ENCODE measurements at regions not wholly inside any gene's neighbourhood (a gene's known extent, or its start where the extent isn't known, plus 50 kb on each side); places are given as distances from the start of the nearest gene placed in this dataset.

DNA sequence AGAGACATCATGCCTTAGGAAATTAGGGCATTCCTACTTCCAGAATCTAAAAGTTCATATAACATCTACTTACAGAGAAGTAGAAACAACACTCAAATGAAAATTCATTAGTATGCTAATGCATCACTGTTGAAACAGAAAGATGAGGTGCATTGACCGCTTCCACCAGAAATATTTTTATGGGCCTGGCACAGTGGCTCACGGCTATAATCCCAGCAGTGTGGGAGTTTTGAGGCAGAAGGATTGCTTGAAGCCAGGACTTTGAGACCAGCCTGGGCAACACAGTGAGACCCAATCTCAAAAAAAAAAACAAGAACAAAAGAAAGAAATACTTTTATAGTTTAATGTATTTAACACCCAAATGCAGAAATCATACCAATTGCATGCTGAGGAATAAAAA, 220.9 kb downstream of the SKIDA1 start:
- H3K23ac ChIP-seq (ENCODE audit: low read length in 2 of 2), result no peak overlapping the region
- H3K27ac ChIP-seq (ENCODE audit: low read length, poor library complexity, severe bottlenecking), result no peak overlapping the region
- no peak overlapping the region for H3K4me2 ChIP-seq (ENCODE audit: low read length, poor library complexity, severe bottlenecking)
- no peak overlapping the region for H2BK15ac ChIP-seq (ENCODE audit: low read depth, poor library complexity, severe bottlenecking)
- no peak overlapping the region for H2AFZ ChIP-seq (ENCODE audit: low read depth, low read length)
- 100% methylated on average over 1 of the region's 2 CpGs for WGBS
- H3K9me3 ChIP-seq (ENCODE audit: control insufficient read depth, low read length), result no peaks in the 10 kb centered on the region
- no peaks in the 10 kb centered on the region for H3K79me1 ChIP-seq (replicated peaks; ENCODE audit: low read length, poor library complexity, severe bottlenecking)
- no peak overlapping the region for H2BK5ac ChIP-seq (ENCODE audit: low read depth, low read length, poor library complexity, severe bottlenecking)
- H3K4ac ChIP-seq (ENCODE audit: low read depth in 1 of 2, low read length in 2 of 2), result no peak overlapping the region
- H3K9ac ChIP-seq (ENCODE audit: low read length), result no peak overlapping the region
- H4K91ac ChIP-seq (ENCODE audit: low read length), result no peak overlapping the region
- no peak overlapping the region for H3K14ac ChIP-seq (ENCODE audit: low read length in 2 of 2)
- no peaks in the 10 kb centered on the region for H3K27me3 ChIP-seq (ENCODE audit: control insufficient read depth in 1 of 2, insufficient read depth in 1 of 2, low read length in 2 of 2)
- no peak overlapping the region for H4K8ac ChIP-seq (ENCODE audit: low read length)
- H3K36me3 ChIP-seq (ENCODE audit: control insufficient read depth in 1 of 2, insufficient read depth in 2 of 2, low read depth in 1 of 2, low read length in 2 of 2), result no peaks in the 10 kb centered on the region
- no peak for DNase-seq
- no peak overlapping the region for H2BK12ac ChIP-seq (ENCODE audit: low read length in 2 of 2)
- H2BK120ac ChIP-seq (ENCODE audit: low read depth, low read length), result no peak overlapping the region
- no peak overlapping the region for H2AK5ac ChIP-seq (ENCODE audit: low read length, severe bottlenecking)
- H3K4me3 ChIP-seq (ENCODE audit: insufficient read depth in 1 of 2, low read depth in 1 of 2, low read length in 2 of 2), result no peak overlapping the region
- H3K4me1 ChIP-seq (ENCODE audit: control insufficient read depth, insufficient read depth, low read depth, low read length), result peaks cover 2% of the 10 kb centered on the region
- no peak overlapping the region for H3K18ac ChIP-seq (ENCODE audit: low read depth in 1 of 2, low read length in 2 of 2)

DNA sequence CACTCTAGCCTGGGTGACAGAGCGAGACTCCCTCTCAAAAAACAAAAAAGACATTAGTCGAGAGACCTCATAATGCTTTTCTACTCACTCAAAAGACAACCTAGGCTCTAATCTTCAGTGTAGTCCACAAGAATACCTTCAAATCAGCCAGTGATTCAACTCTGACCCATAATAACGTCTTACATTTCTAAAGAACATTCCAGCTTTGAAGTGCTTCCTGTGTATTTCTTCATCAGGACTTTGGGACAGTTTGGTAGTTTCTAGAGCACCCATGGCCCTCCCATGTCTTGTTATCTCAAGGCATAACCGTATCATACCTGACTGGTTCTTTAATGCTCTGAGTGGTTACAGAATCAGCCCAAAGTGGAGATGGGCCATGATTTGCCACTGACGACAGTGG, 221.3 kb downstream of the SKIDA1 start:
- H3K4me2 ChIP-seq (ENCODE audit: low read length, poor library complexity, severe bottlenecking), result no peak overlapping the region
- no peak overlapping the region for H3K27ac ChIP-seq (ENCODE audit: low read length, poor library complexity, severe bottlenecking)
- H3K9me3 ChIP-seq (ENCODE audit: control insufficient read depth, low read length), result no peaks in the 10 kb centered on the region
- no peak overlapping the region for H2BK120ac ChIP-seq (ENCODE audit: low read depth, low read length)
- H4K8ac ChIP-seq (ENCODE audit: low read length), result no peak overlapping the region
- no peak overlapping the region for H2AFZ ChIP-seq (ENCODE audit: low read depth, low read length)
- no peak overlapping the region for H3K9ac ChIP-seq (ENCODE audit: low read length)
- H2BK12ac ChIP-seq (ENCODE audit: low read length in 2 of 2), result no peak overlapping the region
- H3K23ac ChIP-seq (ENCODE audit: low read length in 2 of 2), result no peak overlapping the region
- H3K27me3 ChIP-seq (ENCODE audit: control insufficient read depth in 1 of 2, insufficient read depth in 1 of 2, low read length in 2 of 2), result no peaks in the 10 kb centered on the region
- H3K4ac ChIP-seq (ENCODE audit: low read depth in 1 of 2, low read length in 2 of 2), result no peak overlapping the region
- H3K14ac ChIP-seq (ENCODE audit: low read length in 2 of 2), result no peak overlapping the region
- H3K18ac ChIP-seq (ENCODE audit: low read depth in 1 of 2, low read length in 2 of 2), result no peak overlapping the region
- H2BK15ac ChIP-seq (ENCODE audit: low read depth, poor library complexity, severe bottlenecking), result no peak overlapping the region
- H2AK5ac ChIP-seq (ENCODE audit: low read length, severe bottlenecking), result no peak overlapping the region
- H3K4me1 ChIP-seq (ENCODE audit: control insufficient read depth, insufficient read depth, low read depth, low read length), result peaks cover 2% of the 10 kb centered on the region
- no peaks in the 10 kb centered on the region for H3K79me1 ChIP-seq (replicated peaks; ENCODE audit: low read length, poor library complexity, severe bottlenecking)
- no peak overlapping the region for H2BK5ac ChIP-seq (ENCODE audit: low read depth, low read length, poor library complexity, severe bottlenecking)
- H3K4me3 ChIP-seq (ENCODE audit: insufficient read depth in 1 of 2, low read depth in 1 of 2, low read length in 2 of 2), result no peak overlapping the region
- 61% methylated on average over 5 of the region's 5 CpGs for WGBS
- no peak for DNase-seq
- H4K91ac ChIP-seq (ENCODE audit: low read length), result no peak overlapping the region
- H3K36me3 ChIP-seq (ENCODE audit: control insufficient read depth in 1 of 2, insufficient read depth in 2 of 2, low read depth in 1 of 2, low read length in 2 of 2), result no peaks in the 10 kb centered on the region

DNA sequence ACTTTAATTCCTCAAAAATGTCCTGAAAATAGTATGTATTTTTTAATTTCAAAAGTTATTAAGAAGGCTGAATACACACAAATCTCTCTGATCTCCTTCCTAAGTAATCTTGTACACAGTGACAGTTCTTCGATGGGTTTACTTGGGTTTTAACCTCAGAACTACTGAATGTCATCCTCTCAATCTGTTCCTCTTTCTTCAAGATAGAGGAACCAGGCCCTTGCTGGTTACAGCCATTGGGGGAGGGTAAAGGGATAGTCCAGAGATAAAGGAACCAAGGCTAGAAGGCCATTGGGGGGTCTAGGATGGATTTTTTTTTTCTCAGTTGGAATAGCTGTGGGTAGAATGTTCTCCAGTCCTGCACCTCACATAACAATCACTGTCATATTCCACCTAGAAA, 224.9 kb downstream of the SKIDA1 start:
- Histone ChIP-seq H3K9ac (ENCODE audit: low read length) (no peak overlapping the region), H2BK12ac (ENCODE audit: low read length in 2 of 2) (no peak overlapping the region), H3K18ac (ENCODE audit: low read depth in 1 of 2, low read length in 2 of 2) (no peak overlapping the region), H3K23ac (ENCODE audit: low read length in 2 of 2) (no peak overlapping the region), H3K14ac (ENCODE audit: low read length in 2 of 2) (no peak overlapping the region), H4K91ac (ENCODE audit: low read length) (no peak overlapping the region), H3K4me2 (ENCODE audit: low read length, poor library complexity, severe bottlenecking) (no peak overlapping the region), H3K36me3 (ENCODE audit: control insufficient read depth in 1 of 2, insufficient read depth in 2 of 2, low read depth in 1 of 2, low read length in 2 of 2) (no peaks in the 10 kb centered on the region), H2AFZ (ENCODE audit: low read depth, low read length) (no peak overlapping the region), H2BK120ac (ENCODE audit: low read depth, low read length) (no peak overlapping the region), H2BK5ac (ENCODE audit: low read depth, low read length, poor library complexity, severe bottlenecking) (no peak overlapping the region), H3K27me3 (ENCODE audit: control insufficient read depth in 1 of 2, insufficient read depth in 1 of 2, low read length in 2 of 2) (no peaks in the 10 kb centered on the region), H4K8ac (ENCODE audit: low read length) (no peak overlapping the region), H3K4me3 (ENCODE audit: insufficient read depth in 1 of 2, low read depth in 1 of 2, low read length in 2 of 2) (no peak overlapping the region), H3K27ac (ENCODE audit: low read length, poor library complexity, severe bottlenecking) (no peak overlapping the region), H2BK15ac (ENCODE audit: low read depth, poor library complexity, severe bottlenecking) (no peak overlapping the region), H2AK5ac (ENCODE audit: low read length, severe bottlenecking) (no peak overlapping the region), H3K9me3 (ENCODE audit: control insufficient read depth, low read length) (no peaks in the 10 kb centered on the region), H3K4ac (ENCODE audit: low read depth in 1 of 2, low read length in 2 of 2) (no peak overlapping the region), H3K79me1 (replicated peaks; ENCODE audit: low read length, poor library complexity, severe bottlenecking) (no peaks in the 10 kb centered on the region), H3K4me1 (ENCODE audit: control insufficient read depth, insufficient read depth, low read depth, low read length) (peaks cover 7% of the 10 kb centered on the region)
- no peak for DNase-seq
- WGBS, result 100% methylated on average over 1 of the region's 1 CpG

DNA sequence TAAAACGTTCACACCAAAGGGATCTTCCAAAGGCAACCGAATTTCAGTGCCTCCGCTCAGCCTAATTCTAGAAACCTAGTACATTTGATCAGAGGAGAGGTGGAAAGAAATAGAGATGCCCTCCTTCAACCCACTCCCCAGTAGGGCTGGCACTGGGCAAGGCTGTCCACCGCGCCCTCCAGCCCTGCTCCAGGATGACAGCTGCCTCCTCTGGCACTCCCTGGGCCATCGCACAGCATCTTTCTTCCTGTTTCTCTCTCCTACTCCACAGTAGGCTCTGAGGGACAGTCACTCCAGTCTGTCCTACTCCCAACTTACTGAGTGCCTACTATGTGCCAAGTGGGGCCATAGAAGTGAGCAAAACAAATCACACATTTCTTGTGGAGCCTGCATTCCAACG, 226.2 kb downstream of the SKIDA1 start:
- Histone ChIP-seq H3K4me1 (ENCODE audit: control insufficient read depth, insufficient read depth, low read depth, low read length) (peaks cover 7% of the 10 kb centered on the region), H3K23ac (ENCODE audit: low read length in 2 of 2) (no peak overlapping the region), H3K9me3 (ENCODE audit: control insufficient read depth, low read length) (no peaks in the 10 kb centered on the region), H4K91ac (ENCODE audit: low read length) (no peak overlapping the region), H2BK12ac (ENCODE audit: low read length in 2 of 2) (no peak overlapping the region), H3K27ac (ENCODE audit: low read length, poor library complexity, severe bottlenecking) (no peak overlapping the region), H3K79me1 (replicated peaks; ENCODE audit: low read length, poor library complexity, severe bottlenecking) (no peaks in the 10 kb centered on the region), H3K14ac (ENCODE audit: low read length in 2 of 2) (no peak overlapping the region), H2BK15ac (ENCODE audit: low read depth, poor library complexity, severe bottlenecking) (no peak overlapping the region), H3K18ac (ENCODE audit: low read depth in 1 of 2, low read length in 2 of 2) (no peak overlapping the region), H3K4me3 (ENCODE audit: insufficient read depth in 1 of 2, low read depth in 1 of 2, low read length in 2 of 2) (no peak overlapping the region), H4K8ac (ENCODE audit: low read length) (no peak overlapping the region), H3K9ac (ENCODE audit: low read length) (no peak overlapping the region), H3K4ac (ENCODE audit: low read depth in 1 of 2, low read length in 2 of 2) (no peak overlapping the region), H2AFZ (ENCODE audit: low read depth, low read length) (no peak overlapping the region), H3K36me3 (ENCODE audit: control insufficient read depth in 1 of 2, insufficient read depth in 2 of 2, low read depth in 1 of 2, low read length in 2 of 2) (no peaks in the 10 kb centered on the region), H3K4me2 (ENCODE audit: low read length, poor library complexity, severe bottlenecking) (no peak overlapping the region), H2BK5ac (ENCODE audit: low read depth, low read length, poor library complexity, severe bottlenecking) (no peak overlapping the region), H3K27me3 (ENCODE audit: control insufficient read depth in 1 of 2, insufficient read depth in 1 of 2, low read length in 2 of 2) (no peaks in the 10 kb centered on the region), H2BK120ac (ENCODE audit: low read depth, low read length) (no peak overlapping the region), H2AK5ac (ENCODE audit: low read length, severe bottlenecking) (no peak overlapping the region)
- 87% methylated on average over 6 of the region's 7 CpGs for WGBS
- no peak for DNase-seq
